ENCODE measurements at regions not wholly inside any gene's neighbourhood (a gene's known extent, or its start where the extent isn't known, plus 50 kb on each side); places are given as distances from the start of the nearest gene placed in this dataset.

DNA sequence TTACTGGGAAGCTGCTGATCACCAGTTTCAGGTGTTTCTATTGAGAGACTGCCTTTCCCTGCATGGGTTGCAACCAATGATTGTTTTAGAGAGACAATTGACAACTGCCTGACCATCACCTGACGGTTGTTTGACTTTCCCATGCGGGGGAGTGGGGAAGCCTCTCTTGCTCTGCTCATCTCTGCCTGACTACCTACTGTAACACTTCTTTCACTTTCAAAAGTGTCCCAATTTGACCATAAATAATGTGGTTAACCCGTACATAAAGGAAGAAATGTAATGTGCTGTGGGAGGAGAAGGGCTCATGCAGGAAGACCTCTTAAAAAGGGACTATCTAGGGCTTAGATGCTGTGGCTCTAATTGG is 122.1 kb upstream of the PHACTR1 start:
- Histone ChIP-seq H4K91ac (replicated peaks; ENCODE audit: insufficient read length, low read length) (no peak overlapping the region), H2BK20ac (ENCODE audit: low read length) (no peak overlapping the region), H3K4me1 (replicated peaks in 1 of 4; ENCODE audit: control insufficient read depth in 3 of 4, insufficient read depth in 4 of 4, low read length in 3 of 4) (peaks cover 0 to 2% (median 0%) of the 10 kb centered on the region in 4 experiments; a peak in 3 of 7 replicates), H2BK120ac (replicated peaks; ENCODE audit: low read depth, low read length) (no peak overlapping the region), H4K20me1 (replicated peaks in 1 of 2; ENCODE audit: control insufficient read depth in 1 of 2, insufficient read depth in 2 of 2, low read length in 2 of 2) (no peaks in the 10 kb centered on the region), H3K18ac (ENCODE audit: extremely low read depth, low read length) (no peak overlapping the region), H3K23ac (ENCODE audit: insufficient read length) (no peak overlapping the region), H4K5ac (ENCODE audit: insufficient read length, low read depth, low read length) (no peak overlapping the region), H2BK15ac (ENCODE audit: low read length) (no peak overlapping the region), H3K27ac (ENCODE audit: low read depth, low read length) (no peak overlapping the region), H3K79me2 (ENCODE audit: control insufficient read depth in 1 of 2, insufficient read depth in 2 of 2, low read length in 2 of 2) (no peaks in the 10 kb centered on the region), H3K9ac (replicated peaks in 1 of 4; ENCODE audit: extremely low read depth in 1 of 4, low read depth in 3 of 4, low read length in 3 of 4) (no peak overlapping the region), H2AK5ac (ENCODE audit: low read depth, low read length) (no peak overlapping the region), H3K36me3 (ENCODE audit: control insufficient read depth in 2 of 4, insufficient read depth in 4 of 4, low read length in 3 of 4) (no peaks in the 10 kb centered on the region; a peak in 1 of 8 replicates), H3K56ac (replicated peaks; ENCODE audit: insufficient read length, low read depth, low read length) (no peak overlapping the region), H2AFZ (ENCODE audit: low read length) (0 out of 2 replicates have a peak overlapping the region, but pooled peaks have one; percentile 38), H3K27me3 (replicated peaks in 1 of 4; ENCODE audit: control insufficient read depth in 3 of 4, extremely low read depth in 1 of 4, insufficient read depth in 3 of 4, low read length in 3 of 4) (no peaks in the 10 kb centered on the region), H3K4me2 (ENCODE audit: insufficient read depth in 1 of 2, low read depth in 2 of 2, low read length in 2 of 2) (no peak overlapping the region), H3K9me3 (ENCODE audit: insufficient read depth in 2 of 2, low read depth in 1 of 2, low read length in 1 of 2) (no peaks in the 10 kb centered on the region), H4K8ac (ENCODE audit: extremely low read depth, insufficient read depth, low read length) (no peak overlapping the region), H3K4ac (replicated peaks; ENCODE audit: insufficient read length, low read depth, low read length) (no peak overlapping the region), H3K79me1 (ENCODE audit: low read depth, low read length) (no peaks in the 10 kb centered on the region), H2BK12ac (ENCODE audit: low read depth, low read length) (no peak overlapping the region), H3K23me2 (ENCODE audit: low read depth, low read length) (no peaks in the 10 kb centered on the region; the same call in 1 of the 2 replicates), H2BK5ac (ENCODE audit: low read depth, low read length) (no peak overlapping the region), H3K14ac (ENCODE audit: insufficient read length) (no peak overlapping the region), H3K4me3 (ENCODE audit: extremely low read depth in 1 of 4, insufficient read depth in 2 of 4, low read depth in 3 of 4, low read length in 4 of 4) (no peak overlapping the region)
- DNase-seq (ENCODE audit: low read depth in 1 of 2, low spot score in 2 of 2), result no peak
- TF ChIP-seq YY1 (IDR thresholded peaks at IDR 0.05; ENCODE audit: low read depth, low read length) (no peak), SRF (IDR thresholded peaks at IDR 0.05; ENCODE audit: low read depth, low read length) (no peak), TBP (IDR thresholded peaks at IDR 0.05; ENCODE audit: low read depth, low read length) (no peak), SIRT6 (IDR thresholded peaks at IDR 0.05; ENCODE audit: low read length) (no peak), KDM4A (IDR thresholded peaks at IDR 0.05; ENCODE audit: low read depth, low read length, severe bottlenecking) (no peak), PHF8 (conservative IDR thresholded peaks at IDR 0.05; ENCODE audit: low read depth, low read length) (no peak), JUND (IDR thresholded peaks at IDR 0.05; ENCODE audit: low read length) (no peak), TEAD4 (IDR thresholded peaks at IDR 0.05; ENCODE audit: low read depth, low read length) (no peak), TAF1 (IDR thresholded peaks at IDR 0.05; ENCODE audit: low read depth, low read length) (no peak), ZNF274 (IDR thresholded peaks at IDR 0.05; ENCODE audit: borderline replicate concordance, extremely low read depth, low read length) (no peak)
- 94% methylated on average over 3 of the region's 3 CpGs; no CpG with 5 or more reads in 1 of the 2 experiments for WGBS, 2 experiments (ENCODE audit: extremely low coverage in 1 of 2, insufficient coverage in 1 of 2, insufficient read length in 1 of 2, insufficient replicate concordance in 2 of 2, low coverage in 1 of 2, low lambda C conversion rate in 2 of 2, missing lambda C conversion rate in 1 of 2)
- FAIRE-seq, result no peak
- ChIA-PET POLR2A (ENCODE audit: partially characterized antibody) (no interaction called here), CTCF (ENCODE audit: partially characterized antibody) (interaction anchor here (1.0 to 5.0 kb wide), 3 partner anchors 10 to 307 kb away, joined by 3 to 57 read pairs (median 4); no protein-coding TSS in a partner anchor)

Measured in H1 (cell line).